ENCODE measurements at regions not wholly inside any gene's neighbourhood (a gene's known extent, or its start where the extent isn't known, plus 50 kb on each side); places are given as distances from the start of the nearest gene placed in this dataset.

- TF ChIP-seq, protein P1, sequence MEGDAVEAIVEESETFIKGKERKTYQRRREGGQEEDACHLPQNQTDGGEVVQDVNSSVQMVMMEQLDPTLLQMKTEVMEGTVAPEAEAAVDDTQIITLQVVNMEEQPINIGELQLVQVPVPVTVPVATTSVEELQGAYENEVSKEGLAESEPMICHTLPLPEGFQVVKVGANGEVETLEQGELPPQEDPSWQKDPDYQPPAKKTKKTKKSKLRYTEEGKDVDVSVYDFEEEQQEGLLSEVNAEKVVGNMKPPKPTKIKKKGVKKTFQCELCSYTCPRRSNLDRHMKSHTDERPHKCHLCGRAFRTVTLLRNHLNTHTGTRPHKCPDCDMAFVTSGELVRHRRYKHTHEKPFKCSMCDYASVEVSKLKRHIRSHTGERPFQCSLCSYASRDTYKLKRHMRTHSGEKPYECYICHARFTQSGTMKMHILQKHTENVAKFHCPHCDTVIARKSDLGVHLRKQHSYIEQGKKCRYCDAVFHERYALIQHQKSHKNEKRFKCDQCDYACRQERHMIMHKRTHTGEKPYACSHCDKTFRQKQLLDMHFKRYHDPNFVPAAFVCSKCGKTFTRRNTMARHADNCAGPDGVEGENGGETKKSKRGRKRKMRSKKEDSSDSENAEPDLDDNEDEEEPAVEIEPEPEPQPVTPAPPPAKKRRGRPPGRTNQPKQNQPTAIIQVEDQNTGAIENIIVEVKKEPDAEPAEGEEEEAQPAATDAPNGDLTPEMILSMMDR (IDR thresholded peaks at IDR 0.05): no peak
- TF ChIP-seq ZFX (IDR thresholded peaks at IDR 0.05; ENCODE audit: borderline replicate concordance): no peak
These were observed 206.4 kb downstream of the MEX3B start for GRCh38 chr15:81839387-81839786.
